Chondrocyte (in vitro differentiated cells): ENCODE measurements at regions not wholly inside any gene's neighbourhood (a gene's known extent, or its start where the extent isn't known, plus 50 kb on each side); places are given as distances from the start of the nearest gene placed in this dataset.

Experiments used
- DNase-seq: peaks from one replicate; pipeline ENCODE4 v3.0.0; 2021; ENCODE audit warnings: mixed read lengths, low spot score
- H3K27ac Mint-ChIP-seq: one replicate; pipeline ENCODE4 v1.8.0; 2021; ENCODE audit warnings: mild to moderate bottlenecking, moderate library complexity, mixed read lengths; ENCODE audit not compliant: unreplicated experiment
- H3K27me3 Mint-ChIP-seq: 2 replicates; pipeline ENCODE4 v1.8.0; 2021; ENCODE audit warnings: low read depth, mixed read lengths
- H3K36me3 Mint-ChIP-seq: 2 replicates; pipeline ENCODE4 v1.8.0; 2021; ENCODE audit warnings: low read depth, mixed read lengths
- H3K4me1 Mint-ChIP-seq: 2 replicates; pipeline ENCODE4 v1.8.0; 2021; ENCODE audit warnings: low read depth, mild to moderate bottlenecking, mixed read lengths
- H3K4me3 Mint-ChIP-seq: one replicate; pipeline ENCODE4 v1.8.0; 2021; ENCODE audit warnings: mild to moderate bottlenecking, moderate library complexity, mixed read lengths; ENCODE audit not compliant: unreplicated experiment
- H3K9me3 Mint-ChIP-seq: 2 replicates; pipeline ENCODE4 v1.8.0; 2021; ENCODE audit warnings: low read depth, mixed read lengths
- TF ChIP-seq, protein P1 (sequence below): fragments of 200-600 bp; sonication (generic); IDR thresholded peaks from 2 replicates; pipeline ENCODE4 v1.5.0; 2021; ENCODE audit warnings: antibody characterized with exemption, mild to moderate bottlenecking, moderate library complexity

GRCh38 chr4:55241461-55241860 is 104.6 kb upstream of the SRD5A3 start:
- Mint-ChIP-seq H3K9me3 (peaks cover 19% of the 10 kb centered on the region), H3K27ac (no peak overlapping the region), H3K4me3 (no peak overlapping the region), H3K36me3 (peaks cover 10% of the 10 kb centered on the region), H3K27me3 (peaks cover 22% of the 10 kb centered on the region), H3K4me1 (no peaks in the 10 kb centered on the region)
- DNase-seq = no peak
- TF ChIP-seq, protein P1, sequence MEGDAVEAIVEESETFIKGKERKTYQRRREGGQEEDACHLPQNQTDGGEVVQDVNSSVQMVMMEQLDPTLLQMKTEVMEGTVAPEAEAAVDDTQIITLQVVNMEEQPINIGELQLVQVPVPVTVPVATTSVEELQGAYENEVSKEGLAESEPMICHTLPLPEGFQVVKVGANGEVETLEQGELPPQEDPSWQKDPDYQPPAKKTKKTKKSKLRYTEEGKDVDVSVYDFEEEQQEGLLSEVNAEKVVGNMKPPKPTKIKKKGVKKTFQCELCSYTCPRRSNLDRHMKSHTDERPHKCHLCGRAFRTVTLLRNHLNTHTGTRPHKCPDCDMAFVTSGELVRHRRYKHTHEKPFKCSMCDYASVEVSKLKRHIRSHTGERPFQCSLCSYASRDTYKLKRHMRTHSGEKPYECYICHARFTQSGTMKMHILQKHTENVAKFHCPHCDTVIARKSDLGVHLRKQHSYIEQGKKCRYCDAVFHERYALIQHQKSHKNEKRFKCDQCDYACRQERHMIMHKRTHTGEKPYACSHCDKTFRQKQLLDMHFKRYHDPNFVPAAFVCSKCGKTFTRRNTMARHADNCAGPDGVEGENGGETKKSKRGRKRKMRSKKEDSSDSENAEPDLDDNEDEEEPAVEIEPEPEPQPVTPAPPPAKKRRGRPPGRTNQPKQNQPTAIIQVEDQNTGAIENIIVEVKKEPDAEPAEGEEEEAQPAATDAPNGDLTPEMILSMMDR = no peak

DNA sequence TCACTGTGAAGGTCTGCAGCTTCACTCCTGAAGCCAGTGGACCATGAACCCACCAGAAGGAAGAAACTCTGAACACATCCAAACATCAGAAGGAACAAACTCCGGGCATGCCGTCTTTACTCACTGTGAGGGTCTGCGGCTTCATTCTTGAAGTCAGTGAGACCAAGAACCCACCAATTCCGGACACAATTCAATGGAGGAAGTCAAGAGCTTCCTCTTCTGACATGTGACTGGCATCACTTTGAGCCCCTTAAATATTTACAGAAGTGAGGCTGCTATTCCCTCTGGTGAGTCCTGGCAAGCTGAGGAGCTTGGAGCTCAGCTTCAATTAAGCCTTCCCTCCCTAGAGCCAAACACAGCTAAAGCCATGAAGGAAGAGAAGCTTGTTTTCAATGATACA is 103.5 kb upstream of the SRD5A3 start:
- Mint-ChIP-seq H3K27ac (no peak overlapping the region), H3K27me3 (peaks cover 15% of the 10 kb centered on the region), H3K4me3 (no peak overlapping the region), H3K36me3 (peaks cover 7% of the 10 kb centered on the region), H3K4me1 (no peaks in the 10 kb centered on the region), H3K9me3 (peaks cover 18% of the 10 kb centered on the region)
- TF ChIP-seq, protein P1 = no peak
- DNase-seq = no peak

DNA sequence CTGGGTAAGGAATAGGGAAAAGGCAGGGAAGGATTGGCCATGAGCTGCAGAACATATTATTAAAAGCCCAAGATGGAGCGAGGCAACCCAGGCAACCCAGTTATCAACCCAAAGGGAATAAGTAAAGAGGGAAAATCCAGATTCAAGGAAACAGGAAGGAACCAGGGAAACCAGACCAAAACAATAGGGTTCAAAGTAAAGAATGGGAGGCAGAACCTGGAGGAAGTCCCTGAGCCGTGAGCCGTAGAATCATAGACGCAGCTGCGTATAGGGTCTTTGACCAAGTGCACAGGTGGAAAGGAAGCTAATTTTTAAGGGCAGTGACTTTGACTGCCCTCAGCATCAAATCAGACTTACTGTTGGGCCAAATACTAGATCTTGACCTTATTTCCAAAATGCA is 98.5 kb upstream of the SRD5A3 start:
- Mint-ChIP-seq H3K4me1 (peaks cover 3% of the 10 kb centered on the region), H3K27me3 (peaks cover 10% of the 10 kb centered on the region), H3K4me3 (no peak overlapping the region), H3K27ac (no peak overlapping the region), H3K9me3 (no peaks in the 10 kb centered on the region), H3K36me3 (no peaks in the 10 kb centered on the region)
- TF ChIP-seq, protein P1 = no peak
- no peak for DNase-seq

DNA sequence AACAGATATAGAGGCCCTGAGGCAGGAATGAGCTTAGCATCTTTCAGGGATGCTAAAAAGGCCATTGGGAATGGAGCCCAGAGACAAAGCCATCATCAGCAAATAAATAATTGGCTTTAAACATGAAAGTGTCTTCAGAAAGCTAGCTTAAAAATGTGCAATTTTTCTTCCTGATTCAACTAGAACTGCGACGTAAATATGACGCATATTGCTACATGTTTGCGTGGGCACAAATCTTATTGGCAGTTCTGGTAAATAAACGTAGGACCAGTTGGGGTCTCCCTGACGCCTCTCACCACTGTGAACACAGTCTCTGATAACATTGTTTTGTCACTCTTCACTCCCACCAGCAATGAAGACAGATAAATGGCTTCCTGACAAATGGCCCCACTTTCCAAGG is 97.3 kb upstream of the SRD5A3 start:
- Mint-ChIP-seq H3K36me3 (no peaks in the 10 kb centered on the region), H3K27ac (no peak overlapping the region), H3K27me3 (peaks cover 9% of the 10 kb centered on the region), H3K4me1 (peaks cover 3% of the 10 kb centered on the region), H3K4me3 (no peak overlapping the region), H3K9me3 (no peaks in the 10 kb centered on the region)
- TF ChIP-seq, protein P1 = no peak
- no peak for DNase-seq

- Mint-ChIP-seq H3K36me3 (no peaks in the 10 kb centered on the region), H3K4me1 (peaks cover 3% of the 10 kb centered on the region), H3K27ac (no peak overlapping the region), H3K27me3 (peaks cover 6% of the 10 kb centered on the region), H3K9me3 (no peaks in the 10 kb centered on the region), H3K4me3 (no peak overlapping the region)
- TF ChIP-seq, protein P1 = no peak
- DNase-seq = no peak
Observed at GRCh38 chr4:55249476-55249875, 96.6 kb upstream of the SRD5A3 start.
